HEK293 (cell line): ENCODE measurements at regions not wholly inside any gene's neighbourhood (a gene's known extent, or its start where the extent isn't known, plus 50 kb on each side); places are given as distances from the start of the nearest gene placed in this dataset.

Source experiments
- GLI2 ChIP-seq: fragments of 450-650 bp; formaldehyde crosslinking; IDR thresholded peaks from 2 replicates; pipeline ENCODE4; 2017; ENCODE audit warnings: missing biosample characterization, missing genetic modification characterization, low read depth, borderline replicate concordance
- KLF1 ChIP-seq: fragments of 450-650 bp; formaldehyde crosslinking; IDR thresholded peaks from 2 replicates; pipeline ENCODE4 v1.5.1; 2016; ENCODE audit warnings: missing biosample characterization, missing genetic modification characterization
- SP2 ChIP-seq: fragments of 450-650 bp; formaldehyde crosslinking; IDR thresholded peaks from 2 replicates; pipeline ENCODE4 v1.5.1; 2016; ENCODE audit warnings: missing biosample characterization, missing genetic modification characterization
- WT1 ChIP-seq: fragments of 450-650 bp; formaldehyde crosslinking; IDR thresholded peaks from 2 replicates; pipeline ENCODE4 v1.5.1; 2016; ENCODE audit warnings: missing biosample characterization, missing genetic modification characterization
- YY1 ChIP-seq: fragments of 450-650 bp; formaldehyde crosslinking; IDR thresholded peaks from 2 replicates; pipeline ENCODE4 v1.5.1; 2018; ENCODE audit warnings: missing biosample characterization, missing genetic modification characterization
- ZNF155 ChIP-seq: fragments of 450-650 bp; formaldehyde crosslinking; IDR thresholded peaks from 2 replicates; pipeline ENCODE4 v1.5.1; 2016; ENCODE audit warnings: missing biosample characterization, missing genetic modification characterization
- ZNF37A ChIP-seq: fragments of 450-650 bp; IDR thresholded peaks from 2 replicates; pipeline ENCODE4 v1.5.1; 2018; ENCODE audit warnings: missing biosample characterization, missing genetic modification characterization
- ZNF777 ChIP-seq: fragments of 450-650 bp; formaldehyde crosslinking; IDR thresholded peaks from 2 replicates; pipeline ENCODE4 v1.5.1; 2017; ENCODE audit warnings: missing biosample characterization, missing genetic modification characterization, borderline replicate concordance
- ZSCAN30 ChIP-seq: fragments of 450-650 bp; IDR thresholded peaks from 2 replicates; pipeline ENCODE4 v1.5.1; 2018; ENCODE audit warnings: missing biosample characterization, mild to moderate bottlenecking, missing genetic modification characterization, moderate library complexity
- TF ChIP-seq, protein P1 (sequence below): fragments of 450-650 bp; formaldehyde crosslinking; IDR thresholded peaks from 2 replicates; pipeline ENCODE4 v1.5.1; 2016; ENCODE audit warnings: missing biosample characterization, missing genetic modification characterization

DNA sequence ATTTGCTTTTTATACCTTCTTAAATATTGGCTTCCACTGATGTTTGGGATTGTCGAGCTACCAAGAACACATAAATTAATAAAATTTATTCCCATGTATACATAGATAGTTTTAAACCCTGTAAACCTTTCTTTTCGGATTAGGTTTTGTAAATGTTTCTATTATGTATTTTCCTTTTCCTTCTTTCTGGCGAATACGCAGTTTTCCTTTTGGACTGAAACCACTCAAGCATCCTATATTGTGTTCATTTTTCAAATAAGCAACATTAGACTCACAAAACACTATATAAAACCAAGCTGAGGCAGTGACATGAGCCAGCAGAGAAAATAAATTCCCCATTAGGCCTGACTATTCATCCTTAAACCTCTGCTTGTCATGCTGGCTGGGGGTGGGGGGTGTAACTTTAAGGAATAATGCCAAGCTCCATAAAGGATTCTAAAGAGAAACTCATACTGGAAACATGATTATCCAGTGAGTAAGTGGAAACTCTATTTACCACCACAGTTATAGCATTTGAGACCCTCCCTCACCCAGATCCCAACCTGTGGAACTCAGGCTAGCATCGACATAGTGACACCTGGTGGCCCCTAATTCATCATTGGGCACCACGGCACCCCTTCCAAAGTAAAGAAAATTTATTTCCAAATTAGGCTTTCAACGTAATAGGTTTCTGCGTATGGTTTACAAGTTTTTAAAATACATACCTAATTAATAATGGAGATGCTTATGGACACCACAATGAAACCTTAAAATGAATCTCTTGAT is 86.5 kb upstream of the CELF2 start:
- no peak for TF ChIP-seq ZSCAN30
- TF ChIP-seq ZNF155 (tag by site-specific recombination) = no peak
- TF ChIP-seq ZNF37A (tag by site-specific recombination) = no peak
- TF ChIP-seq, protein P1, sequence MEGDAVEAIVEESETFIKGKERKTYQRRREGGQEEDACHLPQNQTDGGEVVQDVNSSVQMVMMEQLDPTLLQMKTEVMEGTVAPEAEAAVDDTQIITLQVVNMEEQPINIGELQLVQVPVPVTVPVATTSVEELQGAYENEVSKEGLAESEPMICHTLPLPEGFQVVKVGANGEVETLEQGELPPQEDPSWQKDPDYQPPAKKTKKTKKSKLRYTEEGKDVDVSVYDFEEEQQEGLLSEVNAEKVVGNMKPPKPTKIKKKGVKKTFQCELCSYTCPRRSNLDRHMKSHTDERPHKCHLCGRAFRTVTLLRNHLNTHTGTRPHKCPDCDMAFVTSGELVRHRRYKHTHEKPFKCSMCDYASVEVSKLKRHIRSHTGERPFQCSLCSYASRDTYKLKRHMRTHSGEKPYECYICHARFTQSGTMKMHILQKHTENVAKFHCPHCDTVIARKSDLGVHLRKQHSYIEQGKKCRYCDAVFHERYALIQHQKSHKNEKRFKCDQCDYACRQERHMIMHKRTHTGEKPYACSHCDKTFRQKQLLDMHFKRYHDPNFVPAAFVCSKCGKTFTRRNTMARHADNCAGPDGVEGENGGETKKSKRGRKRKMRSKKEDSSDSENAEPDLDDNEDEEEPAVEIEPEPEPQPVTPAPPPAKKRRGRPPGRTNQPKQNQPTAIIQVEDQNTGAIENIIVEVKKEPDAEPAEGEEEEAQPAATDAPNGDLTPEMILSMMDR (tag by site-specific recombination) = no peak
- no peak for TF ChIP-seq KLF1 (tag by site-specific recombination)
- TF ChIP-seq SP2 = no peak
- TF ChIP-seq YY1 (tag by site-specific recombination) = no peak
- TF ChIP-seq ZNF777 (tag by site-specific recombination) = no peak
- no peak for TF ChIP-seq WT1 (tag by site-specific recombination)
- TF ChIP-seq GLI2 (tag by site-specific recombination) = no peak
